ENCODE measurements at regions not wholly inside any gene's neighbourhood (a gene's known extent, or its start where the extent isn't known, plus 50 kb on each side); places are given as distances from the start of the nearest gene placed in this dataset.

GRCh38 chr3:65035246-65035645, 347.4 kb upstream of the ADAMTS9 start:
- H3K27ac ChIP-seq = no peak overlapping the region
- 75 to 84% methylated on average over 2 of the region's 2 CpGs for WGBS, 2 experiments (ENCODE audit: low coverage in 1 of 2, low lambda C conversion rate in 2 of 2, missing lambda C conversion rate in 2 of 2)
- H3K4me2 ChIP-seq (ENCODE audit: unreplicated experiment) = no peak overlapping the region
- H3K9me2 ChIP-seq (ENCODE audit: insufficient read depth) = no peaks in the 10 kb centered on the region
- in situ Hi-C loops (cut with MboI) = no loop called here
- H3K79me2 ChIP-seq (ENCODE audit: insufficient read depth) = no peaks in the 10 kb centered on the region
- H2AFZ ChIP-seq = no peak overlapping the region
- no peak overlapping the region for H3K9ac ChIP-seq
- no peaks in the 10 kb centered on the region for H4K20me1 ChIP-seq (ENCODE audit: insufficient read depth)
- H3F3A ChIP-seq (ENCODE audit: insufficient read depth) = no peaks in the 10 kb centered on the region
- H3K27me3 ChIP-seq (replicated peaks; ENCODE audit: insufficient read depth) = no peaks in the 10 kb centered on the region
- no peaks in the 10 kb centered on the region for H3K36me3 ChIP-seq (ENCODE audit: low read depth)
- no peak overlapping the region for H3K4me3 ChIP-seq
- DNase-seq = no peak
- no peaks in the 10 kb centered on the region for H3K9me3 ChIP-seq (ENCODE audit: low read depth)
- TF ChIP-seq EZH2phosphoT487 (IDR thresholded peaks at IDR 0.05; ENCODE audit: insufficient read depth, low read depth) (no peak), EZH2 (IDR thresholded peaks at IDR 0.05; ENCODE audit: insufficient read depth, poor library complexity, severe bottlenecking) (no peak)
- peaks cover 9% of the 10 kb centered on the region; the same call in 1 of the 2 replicates for H3K4me1 ChIP-seq (ENCODE audit: insufficient read depth)

GRCh38 chr3:65033576-65033975, 345.8 kb upstream of the ADAMTS9 start:
- WGBS, 2 experiments (ENCODE audit: low coverage in 1 of 2, low lambda C conversion rate in 2 of 2, missing lambda C conversion rate in 2 of 2) = 71 to 95% methylated on average over 2 of the region's 2 CpGs
- Histone ChIP-seq H3K79me2 (ENCODE audit: insufficient read depth) (no peaks in the 10 kb centered on the region), H3K4me1 (ENCODE audit: insufficient read depth) (peaks cover 9% of the 10 kb centered on the region; the same call in 1 of the 2 replicates), H3K9me3 (ENCODE audit: low read depth) (no peaks in the 10 kb centered on the region), H3K4me3 (no peak overlapping the region), H3K9ac (no peak overlapping the region), H3K27ac (no peak overlapping the region), H3K27me3 (replicated peaks; ENCODE audit: insufficient read depth) (no peaks in the 10 kb centered on the region), H3F3A (ENCODE audit: insufficient read depth) (no peaks in the 10 kb centered on the region), H3K4me2 (ENCODE audit: unreplicated experiment) (no peak overlapping the region), H2AFZ (no peak overlapping the region), H3K9me2 (ENCODE audit: insufficient read depth) (no peaks in the 10 kb centered on the region), H3K36me3 (ENCODE audit: low read depth) (no peaks in the 10 kb centered on the region), H4K20me1 (ENCODE audit: insufficient read depth) (no peaks in the 10 kb centered on the region)
- in situ Hi-C loops (cut with MboI) = no loop called here
- TF ChIP-seq EZH2 (IDR thresholded peaks at IDR 0.05; ENCODE audit: insufficient read depth, poor library complexity, severe bottlenecking) (no peak), EZH2phosphoT487 (IDR thresholded peaks at IDR 0.05; ENCODE audit: insufficient read depth, low read depth) (no peak)
- DNase-seq = peak; percentile 7

GRCh38 chr3:65030847-65031463, 343.2 kb upstream of the ADAMTS9 start:
- Histone ChIP-seq H3K9ac (no peak overlapping the region), H3K27ac (no peak overlapping the region), H3K4me3 (no peak overlapping the region), H3K9me2 (ENCODE audit: insufficient read depth) (no peaks in the 10 kb centered on the region), H3F3A (ENCODE audit: insufficient read depth) (no peaks in the 10 kb centered on the region), H4K20me1 (ENCODE audit: insufficient read depth) (no peaks in the 10 kb centered on the region), H3K9me3 (ENCODE audit: low read depth) (no peaks in the 10 kb centered on the region), H3K4me1 (ENCODE audit: insufficient read depth) (peaks cover 9% of the 10 kb centered on the region; the same call in 1 of the 2 replicates), H3K79me2 (ENCODE audit: insufficient read depth) (no peaks in the 10 kb centered on the region), H3K4me2 (ENCODE audit: unreplicated experiment) (no peak overlapping the region), H3K36me3 (ENCODE audit: low read depth) (no peaks in the 10 kb centered on the region), H2AFZ (no peak overlapping the region), H3K27me3 (replicated peaks; ENCODE audit: insufficient read depth) (no peaks in the 10 kb centered on the region)
- in situ Hi-C loops (cut with MboI) = no loop called here
- DNase-seq = peak; percentile 65
- TF ChIP-seq EZH2 (IDR thresholded peaks at IDR 0.05; ENCODE audit: insufficient read depth, poor library complexity, severe bottlenecking) (no peak), EZH2phosphoT487 (IDR thresholded peaks at IDR 0.05; ENCODE audit: insufficient read depth, low read depth) (no peak)
- WGBS, 2 experiments (ENCODE audit: low coverage in 1 of 2, low lambda C conversion rate in 2 of 2, missing lambda C conversion rate in 2 of 2) = 40 to 44% methylated on average over 3 of the region's 3 CpGs

GRCh38 chr3:65030014-65030627, 342.3 kb upstream of the ADAMTS9 start:
- no peak overlapping the region for H3K4me3 ChIP-seq
- peaks cover 9% of the 10 kb centered on the region; the same call in 1 of the 2 replicates for H3K4me1 ChIP-seq (ENCODE audit: insufficient read depth)
- no peak overlapping the region for H3K27ac ChIP-seq
- no peaks in the 10 kb centered on the region for H3K27me3 ChIP-seq (replicated peaks; ENCODE audit: insufficient read depth)
- H3K9me2 ChIP-seq (ENCODE audit: insufficient read depth) = no peaks in the 10 kb centered on the region
- H4K20me1 ChIP-seq (ENCODE audit: insufficient read depth) = no peaks in the 10 kb centered on the region
- no peaks in the 10 kb centered on the region for H3K9me3 ChIP-seq (ENCODE audit: low read depth)
- H3K4me2 ChIP-seq (ENCODE audit: unreplicated experiment) = no peak overlapping the region
- no peak overlapping the region for H2AFZ ChIP-seq
- H3F3A ChIP-seq (ENCODE audit: insufficient read depth) = no peaks in the 10 kb centered on the region
- H3K79me2 ChIP-seq (ENCODE audit: insufficient read depth) = no peaks in the 10 kb centered on the region
- H3K9ac ChIP-seq = no peak overlapping the region
- no peaks in the 10 kb centered on the region for H3K36me3 ChIP-seq (ENCODE audit: low read depth)
- TF ChIP-seq EZH2 (IDR thresholded peaks at IDR 0.05; ENCODE audit: insufficient read depth, poor library complexity, severe bottlenecking) = no peak
- no peak for TF ChIP-seq EZH2phosphoT487 (IDR thresholded peaks at IDR 0.05; ENCODE audit: insufficient read depth, low read depth)
- in situ Hi-C loops (cut with MboI) = no loop called here
- no peak for DNase-seq
- 81 to 87% methylated on average over 4 of the region's 4 CpGs for WGBS, 2 experiments (ENCODE audit: low coverage in 1 of 2, low lambda C conversion rate in 2 of 2, missing lambda C conversion rate in 2 of 2)
